A673 (cell line): ENCODE measurements at regions not wholly inside any gene's neighbourhood (a gene's known extent, or its start where the extent isn't known, plus 50 kb on each side); places are given as distances from the start of the nearest gene placed in this dataset.

Source experiments
- BruUV-seq: library from RNA; stranded (reverse); fragments of 400-500 nt; replicated peaks from 2 replicates; lab custom pipeline; 2021; lab: Mats Ljungman, UMichigan
- CTCF ChIA-PET: fragments of 300-600 bp; sonication (Branson Sonifier 250); formaldehyde crosslinking; loops from one replicate; lab custom pipeline; 2022; ENCODE audit warnings: antibody characterized with exemption; lab: Charles Lee
- POLR2A ChIA-PET: fragments of 300-600 bp; sonication (Branson Sonifier 250); formaldehyde crosslinking; loops from one replicate; lab custom pipeline; 2022; ENCODE audit warnings: antibody characterized with exemption; ENCODE audit not compliant: low non-redundant PET; lab: Charles Lee
- DNase-seq: peaks from one replicate; pipeline ENCODE4 v3.0.0-alpha.2; 2015; ENCODE audit warnings: low spot score
- H3K27ac ChIP-seq: fragments of 200-600 bp; sonication (generic); 2 replicates; pipeline ENCODE4 v1.5.1; 2016; ENCODE audit warnings: mixed run types, low read depth, mild to moderate bottlenecking, mixed read lengths, antibody characterized with exemption, low read length; ENCODE audit not compliant: poor library complexity, severe bottlenecking
- H3K27me3 ChIP-seq: fragments of 200-600 bp; sonication (generic); replicated peaks from 2 replicates; pipeline ENCODE4 v1.6.1; 2017; ENCODE audit warnings: mixed run types, low read depth, mild to moderate bottlenecking, mixed read lengths, antibody characterized with exemption, low read length; ENCODE audit not compliant: insufficient read depth, poor library complexity
- H3K36me3 ChIP-seq: fragments of 200-600 bp; sonication (generic); 2 replicates; pipeline ENCODE4 v1.6.1; 2016; ENCODE audit warnings: mixed run types, mild to moderate bottlenecking, mixed read lengths, antibody characterized with exemption, low read length; ENCODE audit not compliant: insufficient read depth, poor library complexity, severe bottlenecking
- H3K4me1 ChIP-seq: fragments of 200-600 bp; sonication (generic); 2 replicates; pipeline ENCODE4 v1.6.1; 2017; ENCODE audit warnings: mixed run types, mild to moderate bottlenecking, mixed read lengths, antibody characterized with exemption, low read length; ENCODE audit not compliant: insufficient read depth, poor library complexity, severe bottlenecking
- H3K4me3 ChIP-seq: fragments of 200-600 bp; sonication (generic); 2 replicates; pipeline ENCODE4 v1.5.1; 2016; ENCODE audit warnings: low read depth, mixed run types, mild to moderate bottlenecking, mixed read lengths, low read length; ENCODE audit not compliant: poor library complexity, severe bottlenecking
- H3K9me3 ChIP-seq: fragments of 200-600 bp; sonication (generic); 2 replicates; pipeline ENCODE4 v1.6.1; 2016; ENCODE audit warnings: mixed run types, low read depth, mild to moderate bottlenecking, mixed read lengths, antibody characterized with exemption, low read length; ENCODE audit not compliant: poor library complexity, severe bottlenecking
- EZH2 ChIP-seq: fragments of 200-600 bp; sonication (generic); IDR thresholded peaks from 2 replicates; pipeline ENCODE4 v1.6.1; 2017; ENCODE audit warnings: borderline replicate concordance, low read depth, mild to moderate bottlenecking, mixed read lengths, antibody characterized with exemption, low read length; ENCODE audit not compliant: poor library complexity, severe bottlenecking
- intact Hi-C: fragments of 100-400 bp; cut with micrococcal nuclease; formaldehyde crosslinking; loops from one replicate; pipeline ENCODE4 v1.10.0; 2022; ENCODE audit not compliant: unreplicated experiment
- TF ChIP-seq, protein P1 (sequence below): fragments of 300-800, 200-600 bp; sonication (generic); conservative IDR thresholded peaks from 2 replicates; pipeline ENCODE4 v1.5.1; 2017; ENCODE audit warnings: low read depth, mild to moderate bottlenecking, antibody characterized with exemption, low read length, moderate library complexity, mixed read lengths

DNA sequence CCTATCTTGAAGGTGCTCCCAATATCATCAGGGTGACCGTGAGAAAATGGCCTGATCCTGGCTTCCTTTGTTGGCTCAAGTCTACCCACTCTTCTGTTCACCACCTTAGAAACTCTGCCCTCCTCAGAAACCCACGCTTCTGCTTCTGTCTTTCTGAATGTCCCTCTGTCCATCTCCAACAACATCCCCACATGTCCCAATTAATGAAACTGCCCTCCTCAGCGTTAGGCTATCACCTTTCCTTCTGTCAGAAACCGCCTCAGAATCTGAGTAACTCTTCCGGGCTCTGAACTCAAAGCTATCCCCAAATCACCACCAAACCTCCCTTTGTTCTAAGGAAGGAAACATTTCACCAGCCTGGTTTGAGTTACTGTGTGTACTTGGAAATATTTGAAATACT, 315.8 kb upstream of the ZNF32 start:
- CTCF ChIA-PET, result no interaction called here

DNA sequence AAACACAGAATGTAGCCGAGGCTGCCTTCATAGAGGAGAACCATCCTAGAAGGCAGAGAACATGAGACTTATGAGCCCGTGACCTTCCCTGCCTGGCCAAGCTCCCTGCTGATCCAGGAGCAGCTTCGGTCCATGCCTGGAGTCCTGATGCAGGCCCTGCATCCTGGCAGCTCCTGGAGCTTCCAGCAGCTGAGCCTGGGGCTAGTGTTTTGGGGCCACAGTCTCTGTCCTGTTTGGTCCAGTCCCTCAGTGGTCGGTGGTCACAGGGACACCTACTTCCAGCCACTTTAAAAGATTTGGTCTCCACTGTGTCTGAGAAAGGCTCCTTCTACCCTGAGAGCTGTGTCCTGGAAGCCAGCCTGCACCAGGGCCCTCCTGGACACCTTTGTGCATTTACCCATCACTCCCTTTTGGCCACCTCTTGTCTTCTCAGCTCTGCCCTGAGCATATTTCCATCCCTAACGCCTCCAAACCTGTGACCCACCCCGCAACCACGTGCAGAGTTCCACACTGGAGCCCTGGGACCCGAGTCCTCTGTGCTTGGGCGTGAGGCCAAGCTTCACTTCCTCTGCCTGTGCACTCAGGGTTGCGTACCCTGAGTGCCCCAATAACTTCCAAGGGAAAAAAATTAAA, 315.2 kb upstream of the ZNF32 start:
- no peak overlapping the region for H3K4me3 ChIP-seq
- H3K27me3 ChIP-seq, result no peaks in the 10 kb centered on the region
- no peaks in the 10 kb centered on the region for H3K36me3 ChIP-seq
- ChIA-PET POLR2A (no interaction called here), CTCF (no interaction called here)
- peaks cover 7% of the 10 kb centered on the region for H3K4me1 ChIP-seq
- no TSS peak for BruUV-seq
- H3K27ac ChIP-seq, result no peak overlapping the region
- no peak for TF ChIP-seq EZH2
- TF ChIP-seq, protein P1, sequence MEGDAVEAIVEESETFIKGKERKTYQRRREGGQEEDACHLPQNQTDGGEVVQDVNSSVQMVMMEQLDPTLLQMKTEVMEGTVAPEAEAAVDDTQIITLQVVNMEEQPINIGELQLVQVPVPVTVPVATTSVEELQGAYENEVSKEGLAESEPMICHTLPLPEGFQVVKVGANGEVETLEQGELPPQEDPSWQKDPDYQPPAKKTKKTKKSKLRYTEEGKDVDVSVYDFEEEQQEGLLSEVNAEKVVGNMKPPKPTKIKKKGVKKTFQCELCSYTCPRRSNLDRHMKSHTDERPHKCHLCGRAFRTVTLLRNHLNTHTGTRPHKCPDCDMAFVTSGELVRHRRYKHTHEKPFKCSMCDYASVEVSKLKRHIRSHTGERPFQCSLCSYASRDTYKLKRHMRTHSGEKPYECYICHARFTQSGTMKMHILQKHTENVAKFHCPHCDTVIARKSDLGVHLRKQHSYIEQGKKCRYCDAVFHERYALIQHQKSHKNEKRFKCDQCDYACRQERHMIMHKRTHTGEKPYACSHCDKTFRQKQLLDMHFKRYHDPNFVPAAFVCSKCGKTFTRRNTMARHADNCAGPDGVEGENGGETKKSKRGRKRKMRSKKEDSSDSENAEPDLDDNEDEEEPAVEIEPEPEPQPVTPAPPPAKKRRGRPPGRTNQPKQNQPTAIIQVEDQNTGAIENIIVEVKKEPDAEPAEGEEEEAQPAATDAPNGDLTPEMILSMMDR, result no peak
- H3K9me3 ChIP-seq, result no peaks in the 10 kb centered on the region
- DNase-seq, result no peak
- intact Hi-C loops, result no loop called here

More for the DNA sequence above, 315.8 kb upstream of the ZNF32 start:
- Histone ChIP-seq H3K9me3 (no peaks in the 10 kb centered on the region), H3K4me3 (no peak overlapping the region), H3K27me3 (no peaks in the 10 kb centered on the region), H3K36me3 (no peaks in the 10 kb centered on the region), H3K27ac (no peak overlapping the region), H3K4me1 (peaks cover 7% of the 10 kb centered on the region)
- no peak for DNase-seq
- intact Hi-C loops, result no loop called here
- no peak for TF ChIP-seq EZH2
- TF ChIP-seq, protein P1, result no peak
- BruUV-seq, result no TSS peak
- POLR2A ChIA-PET, result no interaction called here

DNA sequence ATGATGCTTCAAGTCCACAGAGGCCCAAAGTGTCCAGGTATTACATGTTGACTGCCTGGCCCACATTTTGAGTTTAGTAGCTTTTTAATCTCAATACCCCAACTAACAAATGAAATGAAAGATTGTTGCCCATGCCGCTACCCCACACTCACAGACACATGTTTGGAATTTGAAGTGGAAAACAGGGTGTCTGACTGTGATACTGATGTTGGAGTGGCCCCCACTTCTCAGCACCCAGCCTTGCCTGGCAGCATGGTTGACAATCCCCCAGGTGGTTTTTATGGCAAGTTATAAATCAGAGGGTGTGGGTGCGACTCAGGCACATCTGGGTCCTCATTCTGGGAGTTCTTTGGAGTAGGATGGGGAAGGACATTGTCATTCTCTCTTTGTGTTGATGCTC, 314.7 kb upstream of the ZNF32 start:
- POLR2A ChIA-PET, result no interaction called here
- Histone ChIP-seq H3K27me3 (no peaks in the 10 kb centered on the region), H3K27ac (no peak overlapping the region), H3K4me3 (no peak overlapping the region), H3K9me3 (no peaks in the 10 kb centered on the region), H3K36me3 (no peaks in the 10 kb centered on the region), H3K4me1 (peaks cover 7% of the 10 kb centered on the region)
- DNase-seq, result no peak
- BruUV-seq, result no TSS peak
- CTCF ChIA-PET, result no interaction called here
- intact Hi-C loops, result no loop called here
- TF ChIP-seq, protein P1, result no peak
- no peak for TF ChIP-seq EZH2
